ENCODE measurements at regions not wholly inside any gene's neighbourhood (a gene's known extent, or its start where the extent isn't known, plus 50 kb on each side); places are given as distances from the start of the nearest gene placed in this dataset.

DNA sequence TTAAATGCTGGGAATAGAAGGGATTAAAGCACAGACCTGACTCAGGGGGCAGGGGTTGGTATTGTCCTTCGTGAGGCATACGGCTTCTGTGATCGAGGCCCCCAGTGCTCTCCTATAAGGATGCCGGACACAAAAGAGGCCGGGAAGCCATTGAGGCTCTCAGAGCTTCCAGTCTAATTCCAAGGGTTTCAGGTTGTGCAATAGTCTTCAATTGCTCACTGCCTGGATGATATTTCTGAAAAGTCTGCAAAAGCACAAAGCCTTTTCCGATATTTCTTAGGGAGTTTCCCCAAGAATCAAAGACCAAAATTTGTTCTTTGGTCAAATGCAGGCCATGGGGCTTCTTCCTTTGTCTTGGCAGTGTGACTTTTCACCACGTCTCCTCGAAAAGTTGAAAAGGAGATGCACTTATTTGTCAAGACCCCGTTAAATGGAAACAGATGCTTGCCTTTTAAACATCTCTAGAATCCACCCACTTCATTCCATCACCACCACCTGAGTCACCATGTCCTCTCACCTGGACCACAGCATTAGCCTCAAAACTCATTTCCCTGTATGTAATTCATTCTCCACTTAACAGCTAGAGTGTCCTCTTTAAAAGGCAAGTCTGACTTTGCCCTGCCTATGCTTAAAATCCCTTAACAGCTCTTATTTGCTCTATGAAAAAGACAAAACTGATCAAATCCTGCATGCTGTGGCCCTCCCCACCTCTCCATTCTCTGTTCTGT, 134.8 kb upstream of the NAMPT start:
- DNase-seq (ENCODE audit: low spot score): no peak

DNA sequence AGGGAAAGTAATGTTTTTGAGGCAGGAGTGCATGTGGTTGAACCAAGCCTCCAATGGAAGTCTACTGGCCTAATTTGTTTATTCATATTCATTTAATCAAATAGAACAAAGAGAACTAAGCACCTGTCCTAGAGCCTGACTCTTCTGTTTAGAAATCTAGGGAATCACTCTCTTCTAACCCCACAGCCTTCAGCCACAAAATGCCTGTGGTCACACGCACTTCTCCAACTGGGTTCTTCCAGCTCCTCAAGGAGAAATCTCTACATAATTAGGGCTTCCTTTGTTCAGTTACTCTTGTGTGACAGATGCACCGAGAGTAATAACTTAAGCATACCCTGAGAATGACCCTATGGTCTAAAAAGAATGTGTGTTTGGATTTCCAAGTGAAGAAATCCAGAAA, 133.7 kb upstream of the NAMPT start:
- no peak for DNase-seq (ENCODE audit: low spot score)

DNA sequence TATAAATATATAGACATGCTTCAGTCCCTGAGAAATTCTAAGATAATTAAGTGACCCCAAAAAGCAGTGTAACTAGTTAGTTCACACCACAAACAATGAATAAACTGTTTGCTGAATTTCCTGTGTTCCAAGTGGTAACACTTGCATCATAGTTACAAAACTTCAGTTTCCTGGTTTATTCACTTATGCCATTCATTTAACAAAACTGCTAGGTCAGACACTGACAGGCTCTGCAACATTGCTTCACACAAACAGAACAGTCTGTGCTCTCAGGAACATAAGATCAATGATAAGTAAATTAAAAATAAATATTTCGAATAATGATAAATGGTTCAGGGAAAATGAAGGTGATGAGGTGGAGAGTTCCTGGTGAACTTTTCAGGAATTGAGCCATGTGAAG, 133.3 kb upstream of the NAMPT start:
- no peak for DNase-seq (ENCODE audit: low spot score)

DNA sequence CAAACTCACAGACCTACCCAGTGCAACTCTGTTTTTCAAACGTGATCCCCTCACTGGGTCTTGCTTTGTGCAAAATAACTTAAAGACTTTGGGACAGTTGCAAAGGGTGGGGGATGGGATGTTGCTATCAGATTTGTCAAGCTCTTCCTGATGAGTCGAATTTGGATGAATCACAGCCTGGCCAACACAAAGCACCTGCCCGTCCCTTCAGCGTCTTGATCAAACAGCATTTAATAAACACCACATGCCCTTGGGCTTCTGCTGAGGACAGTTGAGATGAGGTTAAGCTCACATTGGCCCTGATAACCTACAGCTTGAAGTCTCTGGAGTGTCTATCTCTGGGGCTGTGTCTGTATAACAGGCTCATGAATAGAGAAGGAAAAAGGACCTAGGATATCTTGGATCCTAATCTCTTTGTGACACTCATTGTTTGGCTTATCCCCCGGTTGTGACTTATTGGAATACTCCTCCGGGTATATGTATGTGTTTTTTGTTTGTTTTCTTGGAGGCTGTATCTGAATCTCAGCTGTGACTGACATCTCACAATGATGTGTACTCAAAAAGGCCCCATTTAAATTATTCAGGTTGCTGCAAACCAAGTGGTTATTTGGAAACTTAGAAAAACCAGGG, 132.6 kb upstream of the NAMPT start:
- DNase-seq (ENCODE audit: low spot score): no peak

DNA sequence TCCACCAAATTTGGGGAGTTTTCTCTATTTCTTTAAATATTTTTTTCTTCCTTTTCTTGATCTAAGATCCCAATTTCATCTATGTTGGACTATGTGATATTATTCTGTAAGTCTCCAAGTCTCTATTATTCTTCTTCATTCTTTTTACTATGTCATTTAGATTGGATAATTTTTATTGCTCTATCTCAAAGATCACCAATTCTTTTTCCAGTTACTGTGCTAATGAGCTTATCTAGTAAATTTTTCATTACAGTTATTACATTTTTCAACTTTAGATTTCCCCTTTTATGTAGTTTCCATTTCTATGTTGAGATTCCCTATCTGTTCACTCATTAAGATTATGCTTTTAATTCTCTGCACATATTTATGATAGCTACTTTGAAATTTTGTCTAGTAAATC, 131.6 kb upstream of the NAMPT start:
- no peak for DNase-seq (ENCODE audit: low spot score)

DNA sequence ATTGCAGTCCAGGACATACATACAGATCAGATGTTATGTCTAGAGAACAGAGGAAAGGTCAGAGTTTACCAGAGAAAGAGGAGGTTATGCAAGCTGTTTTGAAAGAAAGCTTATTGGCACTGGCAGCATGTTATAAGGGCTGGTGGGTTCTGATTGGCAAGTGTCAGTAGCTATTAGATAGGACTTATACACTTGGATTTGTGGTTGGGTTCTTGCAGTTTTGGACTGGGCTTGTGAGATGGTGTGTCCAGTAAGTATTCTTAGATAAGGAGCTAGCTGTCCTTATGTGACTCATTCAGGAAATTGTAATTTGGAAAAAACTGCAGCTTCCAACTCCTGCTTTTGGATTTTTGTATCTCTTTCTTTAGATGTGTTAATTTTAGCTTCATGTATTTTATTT, 130.7 kb upstream of the NAMPT start:
- no peak for DNase-seq (ENCODE audit: low spot score)

DNA sequence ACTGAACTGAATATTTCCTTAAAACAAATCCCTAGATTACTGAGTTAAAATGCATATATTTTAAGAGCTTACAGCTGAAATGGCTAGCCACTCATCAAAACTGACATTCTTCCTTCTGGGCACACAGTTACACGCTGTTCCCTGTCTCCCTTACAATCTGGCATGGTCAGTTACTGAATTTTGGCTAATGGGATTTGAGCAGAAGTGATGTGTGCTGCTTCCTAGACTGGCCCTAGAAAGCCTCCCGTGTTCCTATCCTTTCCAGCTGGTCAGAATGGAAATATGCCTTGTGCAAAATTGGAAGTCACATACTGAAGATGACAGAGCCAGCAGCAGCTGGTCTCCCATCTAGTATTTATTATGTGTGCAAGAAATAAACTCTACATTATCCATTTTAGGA, 128.7 kb upstream of the NAMPT start:
- DNase-seq (ENCODE audit: low spot score): no peak

DNA sequence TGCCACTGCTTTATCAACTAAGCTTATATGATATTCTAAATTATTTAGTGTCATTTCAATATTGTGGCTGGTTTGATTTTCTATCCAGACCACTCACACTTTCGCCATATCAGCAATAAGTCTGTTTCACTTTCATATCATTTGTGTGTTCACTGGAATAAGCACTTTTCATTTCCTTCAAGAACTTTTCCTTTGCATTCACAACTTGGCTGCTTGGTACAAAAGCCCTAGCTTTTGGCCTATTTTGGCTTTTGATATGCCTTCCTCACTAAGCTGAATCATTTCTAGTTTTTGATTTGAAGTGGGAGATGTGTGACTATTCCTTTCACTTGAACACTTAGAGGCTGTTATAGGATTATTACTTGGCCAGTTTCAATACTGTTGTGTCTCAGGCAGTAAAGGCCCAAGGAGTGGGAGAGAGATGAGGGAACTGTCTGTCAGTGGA, 120.9 kb upstream of the NAMPT start:
- DNase-seq (ENCODE audit: low spot score): no peak

DNA sequence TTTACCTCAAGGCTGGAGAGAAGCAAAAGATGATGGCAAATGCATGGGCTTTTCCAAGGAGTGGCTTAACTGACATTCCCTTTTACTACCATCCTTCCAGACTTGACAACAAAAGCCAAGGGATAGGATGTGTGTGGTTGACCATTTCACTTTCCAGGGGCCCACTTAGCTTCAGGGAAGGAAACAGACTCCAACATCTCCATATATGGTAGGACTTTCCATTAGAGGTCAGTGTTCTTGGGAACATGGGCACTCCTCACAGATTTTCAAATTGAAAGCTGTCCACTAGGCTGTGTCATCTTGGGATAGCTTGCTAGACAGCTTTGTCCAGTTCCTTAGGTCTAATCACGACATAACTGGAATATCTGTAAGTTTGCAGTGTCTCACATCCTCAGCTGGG, 118.1 kb upstream of the NAMPT start:
- no peak for DNase-seq (ENCODE audit: low spot score)

DNA sequence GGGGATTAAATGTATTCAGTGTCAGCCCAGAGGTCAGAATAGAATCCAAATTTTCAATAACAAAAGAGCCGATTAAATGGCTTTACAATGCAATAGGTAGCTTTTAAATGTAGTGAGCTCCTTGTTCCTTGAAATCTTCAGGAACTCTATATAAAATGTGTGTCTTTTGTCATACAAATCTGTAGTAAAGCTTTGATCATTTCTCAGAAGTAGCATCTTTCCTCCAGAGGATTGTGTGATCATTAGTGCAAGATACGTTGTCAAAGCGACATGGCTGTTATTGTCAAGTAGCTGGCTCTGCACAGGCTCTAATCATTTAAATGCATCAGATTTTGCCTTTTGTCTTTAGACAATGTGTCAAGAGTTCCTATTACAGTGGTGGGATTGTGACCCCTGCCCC, 116.1 kb upstream of the NAMPT start:
- no peak for DNase-seq (ENCODE audit: low spot score)

DNA sequence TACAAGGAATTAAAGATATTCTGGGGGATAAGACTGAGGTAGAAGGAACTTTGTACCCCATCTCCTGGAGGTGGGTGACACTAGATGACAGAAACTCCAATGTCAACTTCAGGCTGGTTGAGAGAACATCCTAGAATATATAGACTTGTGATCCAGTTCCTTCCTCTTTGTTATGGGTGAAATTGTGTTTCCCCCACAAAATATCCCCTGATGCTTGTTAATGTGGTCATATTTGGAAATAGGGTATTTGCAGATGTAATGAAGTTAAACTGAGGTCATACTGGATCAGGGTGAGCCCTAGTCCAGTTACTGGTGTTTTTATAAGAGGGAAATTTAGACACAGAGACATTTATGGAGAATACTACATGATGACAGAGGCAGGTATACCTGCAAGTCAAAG, 114.0 kb upstream of the NAMPT start:
- DNase-seq (ENCODE audit: low spot score): no peak

DNA sequence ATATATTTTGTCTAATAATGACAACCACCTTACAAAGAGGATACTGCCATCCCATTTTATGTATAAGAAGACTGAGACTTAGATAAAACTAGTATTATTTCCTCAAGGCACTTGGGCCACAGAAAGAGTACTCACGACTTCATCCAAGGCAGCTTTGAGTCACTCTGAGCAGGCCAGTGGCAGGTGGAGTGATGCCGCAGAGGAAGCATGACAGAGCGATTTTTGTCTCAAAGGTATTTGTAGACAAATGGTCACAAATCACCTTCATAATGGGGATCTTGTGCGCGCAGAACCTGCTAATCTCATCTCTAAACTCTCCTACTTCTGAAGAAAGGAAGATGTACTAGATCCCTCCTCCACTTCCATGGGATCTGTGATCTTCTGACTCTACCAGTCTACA, 113.2 kb upstream of the NAMPT start:
- no peak for DNase-seq (ENCODE audit: low spot score)

DNA sequence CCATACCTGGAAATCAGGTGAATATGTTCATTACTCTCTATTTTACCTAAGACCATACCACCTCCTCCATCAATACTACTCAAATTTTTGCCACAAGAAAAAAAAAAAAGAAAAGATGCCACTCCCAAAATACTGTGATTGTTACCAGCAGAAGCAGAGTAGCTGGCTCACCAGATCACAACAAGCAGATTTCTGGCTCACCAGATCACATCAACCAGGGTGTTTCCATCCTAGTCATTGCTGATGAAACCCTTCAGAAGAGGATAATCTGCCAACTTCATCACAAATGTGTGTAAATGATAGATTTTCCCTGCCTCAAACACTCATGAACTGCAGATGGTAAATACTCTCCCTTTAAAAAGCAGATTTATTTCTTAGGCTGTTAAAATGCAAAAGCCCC, 109.7 kb upstream of the NAMPT start:
- no peak for DNase-seq (ENCODE audit: low spot score)

DNA sequence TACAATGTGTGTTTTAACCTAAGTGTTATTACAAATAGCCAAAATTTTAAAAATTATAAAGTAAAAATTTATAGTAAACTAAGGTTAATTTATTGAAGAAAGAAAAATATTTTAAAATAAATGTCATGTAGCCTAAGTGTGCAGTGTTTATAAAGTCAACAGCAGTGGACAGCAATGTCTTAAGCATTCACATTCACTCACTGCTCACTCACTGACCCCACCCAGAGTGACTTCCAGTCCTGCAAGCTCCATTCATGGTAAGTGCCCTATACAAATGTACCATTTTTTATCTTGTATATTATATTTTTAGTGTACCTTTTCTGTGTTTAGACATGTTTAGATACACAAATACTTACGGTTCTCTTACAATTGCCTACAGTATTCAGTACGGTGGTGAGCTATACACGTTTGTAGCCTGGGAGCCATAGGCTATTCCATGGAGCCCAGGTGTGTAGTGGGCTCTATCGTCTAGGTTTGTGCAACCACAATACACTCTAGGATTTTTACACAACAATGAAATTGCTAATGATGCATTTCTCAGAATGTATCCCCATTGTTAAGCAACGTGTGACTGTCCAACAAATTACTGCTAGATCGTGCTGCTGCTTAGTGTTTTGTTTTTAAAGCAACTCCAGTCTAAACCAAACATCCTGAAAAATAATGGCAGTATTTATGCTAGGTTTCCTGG, 108.9 kb upstream of the NAMPT start:
- DNase-seq (ENCODE audit: low spot score): no peak

DNA sequence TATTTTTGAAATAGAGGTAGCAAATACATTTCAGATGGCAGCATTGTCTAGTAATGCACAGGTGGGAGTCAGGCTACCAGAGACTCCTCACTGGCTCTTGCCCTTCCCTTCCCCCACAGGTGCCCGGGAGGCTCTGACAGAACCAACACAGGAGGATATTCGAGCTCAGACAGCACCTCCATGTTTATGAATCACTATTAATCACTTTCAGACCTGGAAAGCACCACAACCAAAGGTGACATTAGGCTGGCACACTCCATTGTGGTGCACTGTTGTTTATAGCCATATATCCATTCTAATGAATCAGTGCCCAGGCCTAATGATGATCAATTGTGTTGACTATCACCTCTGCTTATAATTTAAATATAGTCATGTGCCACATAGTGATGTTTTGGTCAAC, 107.8 kb upstream of the NAMPT start:
- no peak for DNase-seq (ENCODE audit: low spot score)

DNA sequence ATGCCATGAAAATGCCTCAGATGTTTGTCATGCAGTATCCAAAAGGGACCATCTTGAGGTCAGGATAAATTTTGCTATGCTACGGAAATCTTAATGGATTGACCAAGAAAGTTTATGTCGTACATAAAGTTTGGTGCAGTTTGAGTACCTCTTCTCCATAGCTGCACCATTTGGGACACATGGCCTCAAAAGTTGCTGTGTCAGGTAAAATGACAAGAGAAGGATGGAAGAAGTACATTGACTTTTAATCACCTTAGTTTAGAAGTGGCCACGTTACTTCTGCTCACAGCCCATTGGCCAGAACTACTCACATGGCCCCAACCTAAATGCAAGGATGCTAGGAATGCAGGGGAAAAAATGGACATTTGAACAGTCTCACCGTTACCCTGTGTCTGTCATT, 107.4 kb upstream of the NAMPT start:
- DNase-seq (ENCODE audit: low spot score): no peak

DNA sequence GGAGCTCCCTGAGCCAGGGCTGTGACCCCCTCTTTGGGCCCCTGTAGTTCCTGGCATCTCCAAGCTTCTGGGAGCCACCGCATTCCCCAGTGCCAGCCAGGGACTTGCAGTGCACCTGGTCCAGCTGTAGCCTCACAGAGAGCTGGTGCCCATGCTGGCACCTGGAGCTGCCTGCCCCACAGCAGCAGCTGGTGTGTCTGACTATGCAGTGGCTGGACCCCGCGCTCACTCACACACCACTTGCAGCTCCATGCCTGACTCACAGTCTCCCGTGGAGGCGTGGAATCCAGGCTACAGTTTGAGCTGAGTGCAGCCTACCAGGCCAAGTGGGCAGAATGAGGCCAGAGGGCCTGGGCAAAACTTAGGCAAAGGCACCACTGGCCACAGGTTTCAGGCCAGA, 102.2 kb upstream of the NAMPT start:
- DNase-seq (ENCODE audit: low spot score): no peak

DNA sequence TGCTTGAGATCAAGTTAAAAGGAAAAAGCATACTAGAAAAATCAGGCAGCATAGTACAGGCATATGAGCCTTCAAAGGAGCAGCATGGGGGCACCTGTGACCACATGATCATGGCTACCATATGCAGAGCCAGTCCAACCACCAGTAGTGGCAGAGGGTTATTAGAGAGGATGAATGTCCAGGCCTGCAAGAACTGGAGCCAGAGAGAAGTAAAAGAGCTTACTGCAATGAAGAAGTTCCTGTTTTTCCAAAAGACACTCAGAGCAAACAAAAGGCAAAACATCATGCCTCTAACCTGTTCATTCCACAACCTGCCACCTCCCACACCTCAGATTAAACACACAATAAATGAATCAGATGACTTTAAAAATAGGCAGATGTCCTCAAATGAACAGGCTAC, 99.6 kb upstream of the NAMPT start:
- DNase-seq (ENCODE audit: low spot score): no peak

DNA sequence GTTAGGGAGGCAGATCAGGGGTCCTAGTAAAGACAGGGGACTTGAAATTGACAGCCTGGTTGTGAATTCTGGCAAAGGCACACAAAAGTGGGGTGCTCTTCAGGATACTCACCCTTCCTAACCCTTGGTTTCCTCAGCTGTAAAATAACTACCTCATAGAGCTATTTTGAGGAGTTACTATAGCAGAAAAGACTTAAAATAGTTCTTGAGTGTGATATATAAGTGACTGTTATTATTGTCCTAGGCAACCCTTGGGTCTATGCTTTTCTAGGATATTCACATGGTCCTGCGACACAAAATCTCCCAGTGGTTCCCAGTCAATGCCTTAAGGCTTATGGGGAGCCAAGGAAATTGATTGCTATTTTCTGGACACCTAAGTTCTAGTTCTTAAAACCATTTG, 98.1 kb upstream of the NAMPT start:
- DNase-seq (ENCODE audit: low spot score): no peak

DNA sequence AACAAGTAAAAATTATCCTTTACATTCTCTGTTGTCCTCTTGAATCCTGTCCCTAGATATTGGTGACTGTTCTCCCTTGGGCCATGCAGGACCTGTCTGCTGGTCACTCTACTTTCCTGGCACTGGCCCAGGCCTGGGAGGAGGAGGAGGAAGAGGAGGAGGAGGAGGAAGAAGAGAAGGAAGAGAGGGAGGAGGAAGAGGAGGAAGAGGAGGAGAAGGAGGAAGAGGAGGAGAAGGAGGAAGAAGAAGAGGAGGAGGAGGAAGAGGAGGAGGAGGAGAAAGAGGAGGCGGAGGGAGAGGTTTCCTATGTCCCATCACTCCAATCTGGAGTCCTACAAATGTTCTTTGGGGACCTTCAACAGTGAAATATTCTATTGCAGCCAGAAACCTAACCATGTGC, 97.3 kb upstream of the NAMPT start:
- no peak for DNase-seq (ENCODE audit: low spot score)

DNA sequence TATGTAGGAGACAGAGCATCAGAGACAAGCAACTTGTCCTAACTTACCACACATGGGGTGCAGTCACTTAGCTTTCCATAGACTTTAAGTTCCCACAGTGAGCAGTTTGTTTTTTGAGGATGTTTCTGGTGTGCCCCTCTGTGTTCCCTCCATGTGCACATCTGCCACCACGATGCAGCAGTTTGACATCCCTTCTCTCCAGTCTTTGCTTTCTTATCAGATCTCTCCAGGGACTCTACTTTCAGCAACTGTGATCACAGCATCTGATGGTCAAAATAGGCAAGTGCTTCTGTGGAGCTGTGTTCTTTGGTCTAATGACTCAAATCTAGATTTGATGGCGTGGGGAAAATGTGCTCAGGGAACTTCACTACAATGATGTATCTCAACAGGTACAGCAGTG, 96.5 kb upstream of the NAMPT start:
- DNase-seq (ENCODE audit: low spot score): no peak

DNA sequence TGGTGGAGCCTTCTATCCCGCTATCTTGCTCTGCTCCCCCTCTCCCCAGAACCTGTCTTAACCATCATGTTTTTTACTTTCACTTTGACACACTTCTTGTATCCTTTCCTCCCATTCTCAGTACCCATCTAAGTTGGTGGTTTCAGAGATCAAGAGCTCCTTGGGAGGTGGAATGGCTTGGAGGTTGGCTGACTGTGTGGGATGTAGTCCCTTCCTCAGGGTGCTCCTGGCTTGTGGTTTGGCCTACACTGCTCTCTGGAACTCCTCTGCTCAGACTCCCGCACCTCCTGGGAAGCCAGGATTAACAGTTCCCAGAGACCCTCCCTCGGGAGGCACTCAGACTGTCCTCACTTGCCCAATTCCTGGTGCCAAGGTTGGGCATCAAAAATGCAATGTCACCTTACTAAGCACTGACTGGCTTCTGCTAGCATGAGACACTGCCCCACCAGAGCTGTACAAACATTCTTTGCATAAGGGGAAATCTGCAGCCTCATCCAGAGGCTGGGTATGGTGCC, 93.1 kb upstream of the NAMPT start:
- DNase-seq (ENCODE audit: low spot score): no peak

Data from mucosa of gallbladder (tissue), 1 donor.